ENCODE measurements at regions not wholly inside any gene's neighbourhood (a gene's known extent, or its start where the extent isn't known, plus 50 kb on each side); places are given as distances from the start of the nearest gene placed in this dataset.

DNA sequence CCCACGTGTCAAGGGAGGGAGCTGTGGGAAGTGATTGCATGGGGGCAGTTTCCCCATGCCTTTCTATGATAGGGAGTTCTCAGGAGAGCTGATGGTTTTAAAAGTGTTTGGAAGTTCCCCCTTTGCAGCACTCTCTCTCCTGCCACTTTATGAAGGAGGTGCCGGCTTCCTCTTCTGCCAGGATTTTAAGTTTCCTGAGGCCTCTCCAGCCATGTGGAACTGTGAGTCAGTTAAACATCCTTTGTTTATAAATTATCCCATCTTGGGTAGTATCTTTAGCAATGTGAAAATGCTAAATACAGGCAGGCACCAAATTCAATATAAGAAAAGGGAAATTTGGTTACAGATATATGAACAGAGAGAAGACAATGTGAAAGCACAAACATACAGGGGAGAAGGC lies 96.4 kb upstream of the EPHA7 start:
- no peaks in the 10 kb centered on the region for H3K4me1 ChIP-seq
- no peak overlapping the region for H3K27ac ChIP-seq
- H3K9me3 ChIP-seq = no peaks in the 10 kb centered on the region
- DNase-seq (ENCODE audit: low spot score in 2 of 2) = no peak
- intact Hi-C loops (cut with DNase I) = no loop called here
- TF ChIP-seq, protein P1, sequence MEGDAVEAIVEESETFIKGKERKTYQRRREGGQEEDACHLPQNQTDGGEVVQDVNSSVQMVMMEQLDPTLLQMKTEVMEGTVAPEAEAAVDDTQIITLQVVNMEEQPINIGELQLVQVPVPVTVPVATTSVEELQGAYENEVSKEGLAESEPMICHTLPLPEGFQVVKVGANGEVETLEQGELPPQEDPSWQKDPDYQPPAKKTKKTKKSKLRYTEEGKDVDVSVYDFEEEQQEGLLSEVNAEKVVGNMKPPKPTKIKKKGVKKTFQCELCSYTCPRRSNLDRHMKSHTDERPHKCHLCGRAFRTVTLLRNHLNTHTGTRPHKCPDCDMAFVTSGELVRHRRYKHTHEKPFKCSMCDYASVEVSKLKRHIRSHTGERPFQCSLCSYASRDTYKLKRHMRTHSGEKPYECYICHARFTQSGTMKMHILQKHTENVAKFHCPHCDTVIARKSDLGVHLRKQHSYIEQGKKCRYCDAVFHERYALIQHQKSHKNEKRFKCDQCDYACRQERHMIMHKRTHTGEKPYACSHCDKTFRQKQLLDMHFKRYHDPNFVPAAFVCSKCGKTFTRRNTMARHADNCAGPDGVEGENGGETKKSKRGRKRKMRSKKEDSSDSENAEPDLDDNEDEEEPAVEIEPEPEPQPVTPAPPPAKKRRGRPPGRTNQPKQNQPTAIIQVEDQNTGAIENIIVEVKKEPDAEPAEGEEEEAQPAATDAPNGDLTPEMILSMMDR (IDR thresholded peaks at IDR 0.05) = no peak
- no peaks in the 10 kb centered on the region for H3K36me3 ChIP-seq
- no peak overlapping the region for H3K4me3 ChIP-seq
- no peaks in the 10 kb centered on the region for H3K27me3 ChIP-seq

DNA sequence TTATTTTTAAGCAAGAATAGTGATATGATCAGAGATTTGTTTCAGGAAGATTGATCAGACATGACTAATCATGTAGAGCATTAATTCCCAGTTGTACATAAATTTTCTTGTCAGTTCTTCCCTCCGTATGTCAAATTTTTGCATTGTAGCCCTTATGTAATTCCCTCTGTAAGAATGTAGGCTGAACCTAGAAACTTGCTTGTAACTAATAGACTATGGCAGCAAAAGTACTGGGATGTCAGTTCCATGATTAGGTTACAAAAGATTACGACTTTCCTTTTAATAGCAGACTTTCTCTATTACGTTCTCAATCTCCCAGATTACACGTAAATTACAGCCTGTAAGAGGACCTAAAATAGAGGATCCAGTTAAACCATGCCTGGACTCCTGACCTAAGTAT lies 79.4 kb upstream of the EPHA7 start:
- TF ChIP-seq, protein P1 (IDR thresholded peaks at IDR 0.05) = no peak
- no peaks in the 10 kb centered on the region for H3K36me3 ChIP-seq
- intact Hi-C loops (cut with DNase I) = no loop called here
- H3K27ac ChIP-seq = no peak overlapping the region
- no peaks in the 10 kb centered on the region for H3K27me3 ChIP-seq
- no peak for DNase-seq (ENCODE audit: low spot score in 2 of 2)
- H3K4me3 ChIP-seq = no peak overlapping the region
- H3K4me1 ChIP-seq = no peaks in the 10 kb centered on the region
- H3K9me3 ChIP-seq = no peaks in the 10 kb centered on the region

DNA sequence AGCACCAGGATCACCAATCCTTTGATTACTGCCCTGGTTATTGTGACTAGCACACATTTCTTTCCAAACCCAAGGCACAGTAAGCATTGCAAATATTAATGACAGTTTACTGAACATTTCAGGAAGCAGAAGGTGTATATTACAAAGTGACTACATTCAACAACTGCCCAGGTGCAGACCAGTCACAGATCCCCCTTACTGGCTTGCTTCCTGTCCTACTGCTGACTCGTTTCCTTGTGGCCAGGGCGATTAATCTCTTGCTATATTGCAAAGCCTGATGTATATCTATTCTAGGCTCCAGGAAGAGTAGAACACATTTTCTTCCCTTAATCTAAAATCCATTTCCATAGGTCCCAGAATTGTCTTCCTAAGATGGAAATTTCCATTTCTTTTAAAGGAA lies 77.2 kb upstream of the EPHA7 start:
- intact Hi-C loops (cut with DNase I) = no loop called here
- no peaks in the 10 kb centered on the region for H3K27me3 ChIP-seq
- H3K4me1 ChIP-seq = no peaks in the 10 kb centered on the region
- H3K36me3 ChIP-seq = no peaks in the 10 kb centered on the region
- TF ChIP-seq, protein P1 (IDR thresholded peaks at IDR 0.05) = no peak
- H3K27ac ChIP-seq = no peak overlapping the region
- no peaks in the 10 kb centered on the region for H3K9me3 ChIP-seq
- no peak overlapping the region for H3K4me3 ChIP-seq
- DNase-seq (ENCODE audit: low spot score in 2 of 2) = no peak

DNA sequence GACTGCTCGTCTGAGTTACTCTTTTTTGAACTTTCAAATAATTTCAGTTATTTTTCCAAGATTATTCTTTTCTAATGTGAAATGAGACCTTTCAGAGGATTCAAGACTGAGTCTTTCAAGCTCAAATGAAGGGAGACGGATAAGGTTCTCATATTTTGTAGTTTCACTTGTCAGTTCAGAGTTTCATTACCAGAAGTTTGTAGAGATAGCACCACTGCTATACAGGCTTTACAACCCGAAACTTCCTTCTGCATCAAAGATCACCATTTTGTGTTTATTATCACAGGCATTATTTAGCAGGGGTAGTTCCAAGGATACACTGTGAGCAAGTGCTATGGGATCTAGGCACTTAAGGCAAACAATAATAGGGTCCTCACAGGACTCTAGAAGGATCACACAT lies 74.7 kb upstream of the EPHA7 start:
- Histone ChIP-seq H3K9me3 (no peaks in the 10 kb centered on the region), H3K36me3 (no peaks in the 10 kb centered on the region), H3K4me3 (no peak overlapping the region), H3K27me3 (no peaks in the 10 kb centered on the region), H3K4me1 (no peaks in the 10 kb centered on the region), H3K27ac (no peak overlapping the region)
- intact Hi-C loops (cut with DNase I) = no loop called here
- DNase-seq (ENCODE audit: low spot score in 2 of 2) = no peak
- TF ChIP-seq, protein P1 (IDR thresholded peaks at IDR 0.05) = no peak

DNA sequence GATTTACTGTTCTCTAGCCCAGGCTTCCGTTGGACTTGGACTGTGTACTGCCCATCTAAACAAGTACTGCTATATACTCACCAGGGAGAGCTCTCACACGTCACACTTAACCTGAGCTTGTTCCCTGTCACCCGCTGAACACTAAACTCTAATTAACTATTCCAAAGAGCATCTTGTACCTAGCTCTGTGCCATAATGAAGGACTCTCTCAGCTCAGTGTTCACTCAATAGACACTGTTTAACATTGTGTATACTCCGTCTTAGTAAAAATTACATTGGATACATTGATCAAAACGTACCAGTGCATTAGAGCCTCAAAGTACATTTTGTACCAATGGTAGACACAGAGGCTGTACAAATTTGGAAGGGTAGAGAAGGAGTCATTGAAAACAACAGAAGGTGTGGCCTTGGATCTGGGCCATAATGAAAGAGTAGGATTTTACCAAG lies 55.4 kb upstream of the EPHA7 start:
- no peak for DNase-seq (ENCODE audit: low spot score in 2 of 2)
- intact Hi-C loops (cut with DNase I) = no loop called here
- H3K27me3 ChIP-seq = no peaks in the 10 kb centered on the region
- H3K36me3 ChIP-seq = no peaks in the 10 kb centered on the region
- H3K4me1 ChIP-seq = no peaks in the 10 kb centered on the region
- H3K4me3 ChIP-seq = no peak overlapping the region
- TF ChIP-seq, protein P1 (IDR thresholded peaks at IDR 0.05) = no peak
- H3K27ac ChIP-seq = no peak overlapping the region
- H3K9me3 ChIP-seq = no peaks in the 10 kb centered on the region

DNA sequence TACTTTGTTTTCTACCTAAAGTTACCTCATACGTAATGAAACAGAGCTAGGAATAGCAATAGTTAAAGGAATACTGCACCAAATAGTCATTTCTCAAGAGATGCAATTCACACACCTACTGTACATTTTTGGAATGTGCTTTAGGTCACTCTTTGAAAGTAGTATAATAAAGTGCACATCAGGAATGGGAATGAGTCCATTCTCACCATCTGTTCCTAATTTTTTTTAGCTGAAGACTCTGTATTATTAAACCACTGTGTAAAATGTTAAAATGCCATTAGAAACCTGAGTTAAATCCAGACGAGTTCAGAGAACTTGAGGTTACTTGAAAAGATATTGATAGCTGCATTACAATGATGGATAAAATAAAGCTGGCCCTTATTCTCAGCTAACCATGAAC lies 51.9 kb upstream of the EPHA7 start:
- DNase-seq (ENCODE audit: low spot score in 2 of 2) = no peak
- TF ChIP-seq, protein P1 (IDR thresholded peaks at IDR 0.05) = no peak
- Histone ChIP-seq H3K9me3 (no peaks in the 10 kb centered on the region), H3K27me3 (no peaks in the 10 kb centered on the region), H3K4me3 (no peak overlapping the region), H3K36me3 (no peaks in the 10 kb centered on the region), H3K27ac (no peak overlapping the region), H3K4me1 (no peaks in the 10 kb centered on the region)
- intact Hi-C loops (cut with DNase I) = no loop called here

Measured in ascending aorta (tissue), 2 donors.